ENCODE measurements at regions not wholly inside any gene's neighbourhood (a gene's known extent, or its start where the extent isn't known, plus 50 kb on each side); places are given as distances from the start of the nearest gene placed in this dataset.

DNA sequence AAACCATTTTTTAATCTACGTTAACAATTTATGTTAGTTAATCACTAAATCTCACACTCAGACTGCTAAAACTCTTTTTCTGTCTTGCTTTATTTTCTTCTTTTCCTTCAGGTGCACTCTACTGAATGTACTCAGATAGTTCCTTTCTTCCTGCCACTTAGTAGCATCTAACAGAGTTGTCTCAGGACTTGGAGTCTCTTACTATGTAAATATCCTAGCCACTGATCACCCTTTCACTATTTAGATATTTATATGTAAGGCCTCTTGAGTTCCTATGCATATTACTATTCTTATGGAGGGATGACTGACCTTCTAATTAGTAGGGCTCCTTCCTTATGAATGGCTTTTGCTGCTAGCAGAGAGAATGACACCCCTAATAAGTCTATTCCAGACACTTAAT is 586.3 kb downstream of the RERGL start:
- no peak for TF ChIP-seq PML (IDR thresholded peaks at IDR 0.05; ENCODE audit: low read length)
- no peak for TF ChIP-seq NONO (IDR thresholded peaks at IDR 0.05; ENCODE audit: low read depth in 2 of 2, low read length in 1 of 2)
- TF ChIP-seq ZFP30 (CRISPR knock-in tag; IDR thresholded peaks at IDR 0.05; ENCODE audit: borderline replicate concordance) = no peak

All from K562 (cell line).